Upper lobe of left lung (tissue), 6 donors: ENCODE measurements at regions not wholly inside any gene's neighbourhood (a gene's known extent, or its start where the extent isn't known, plus 50 kb on each side); places are given as distances from the start of the nearest gene placed in this dataset.

Experiments used
- ATAC-seq, 2 donors: fragments of 200-7000 bp; cut with Tn5 transposase; one replicate each; pipeline ENCODE4 v1.9.1; 2022; ENCODE audit warnings: mild to moderate bottlenecking in 2 of 2, moderate library complexity in 2 of 2; ENCODE audit not compliant: low FRiP score in 2 of 2
- DNase-seq, 2 donors: peaks; one replicate each; pipeline ENCODE4 v3.0.0-alpha.2; 2019 to 2020
- H3K27ac ChIP-seq, 4 donors: fragments of 200-600 bp; sonication (generic); one replicate each; pipeline ENCODE4 v1.5.1; 2016 to 2019
- H3K27me3 ChIP-seq, 4 donors: fragments of 200-600 bp; sonication (generic); one replicate each; pipeline ENCODE4 v1.5.1; 2017 to 2019
- H3K36me3 ChIP-seq, 4 donors: fragments of 200-600 bp; sonication (generic); one replicate each; pipeline ENCODE4 v1.5.1; 2016 to 2019
- H3K4me1 ChIP-seq, 4 donors: fragments of 200-600 bp; sonication (generic); one replicate each; pipeline ENCODE4 v1.5.1; 2018 to 2019
- H3K4me3 ChIP-seq, 4 donors: fragments of 200-600 bp; sonication (generic); one replicate each; pipeline ENCODE4 v1.5.1; 2017 to 2019; ENCODE audit warnings: mild to moderate bottlenecking in 2 of 4, moderate library complexity in 1 of 4
- H3K9me3 ChIP-seq, 4 donors: fragments of 200-600 bp; sonication (generic); one replicate each; pipeline ENCODE4 v1.5.1; 2018 to 2019
- EP300 ChIP-seq, 4 donors: sonication (generic); formaldehyde crosslinking; IDR thresholded peaks; one replicate each; pipeline ENCODE4 v1.5.1; 2017; ENCODE audit warnings: antibody characterized with exemption in 4 of 4, control low read depth in 2 of 4
- POLR2A ChIP-seq, 4 donors: fragments of 450-650 bp; IDR thresholded peaks; one replicate each; pipeline ENCODE4 v1.5.1; 2016 to 2017; ENCODE audit warnings: antibody characterized with exemption in 4 of 4, mild to moderate bottlenecking in 2 of 4
- POLR2AphosphoS5 ChIP-seq, 2 donors: sonication (generic); formaldehyde crosslinking; IDR thresholded peaks; one replicate each; pipeline ENCODE4 v1.5.1; 2017; ENCODE audit warnings: antibody characterized with exemption in 2 of 2
- WGBS, 2 donors: methylation state at CpG; one replicate each; pipeline ENCODE4 v1.1.5; 2017 to 2018; 5-methylcytosine and 5-hydroxymethylcytosine counted together
- TF ChIP-seq, protein P1 (sequence below), 6 experiments: fragments of 450-650 bp in 4 of 6; fragments of 200-600 bp in 2 of 6; sonication (generic) in 2 of 6; IDR thresholded peaks; one replicate each; pipeline ENCODE4 v1.5.1; 2016 to 2019; ENCODE audit warnings: antibody characterized with exemption in 6 of 6
- donor health status: DM: no; HTN: no; CAD: no; lungs with moderate emphysema.
- donor health status: DM: no; HTN: yes; CAD: no; lungs with severe emphysema.

- DNase-seq = no peak
- Histone ChIP-seq H3K27ac (no peak overlapping the region), H3K4me3 (no peak overlapping the region), H3K27me3 (no peaks in the 10 kb centered on the region), H3K9me3 (no peaks in the 10 kb centered on the region), H3K4me1 (no peaks in the 10 kb centered on the region), H3K36me3 (no peaks in the 10 kb centered on the region)
- no peak for ATAC-seq
- WGBS, 2 donors = 75 to 81% methylated on average over 5 of the region's 5 CpGs
- TF ChIP-seq POLR2AphosphoS5 (IDR thresholded peaks at IDR 0.05) (no peak), POLR2A (IDR thresholded peaks at IDR 0.05) (no peak), EP300 (IDR thresholded peaks at IDR 0.05) (no peak)
Observed at GRCh38 chr4:181595716-181596115, 647.5 kb upstream of the TENM3 start.

DNA sequence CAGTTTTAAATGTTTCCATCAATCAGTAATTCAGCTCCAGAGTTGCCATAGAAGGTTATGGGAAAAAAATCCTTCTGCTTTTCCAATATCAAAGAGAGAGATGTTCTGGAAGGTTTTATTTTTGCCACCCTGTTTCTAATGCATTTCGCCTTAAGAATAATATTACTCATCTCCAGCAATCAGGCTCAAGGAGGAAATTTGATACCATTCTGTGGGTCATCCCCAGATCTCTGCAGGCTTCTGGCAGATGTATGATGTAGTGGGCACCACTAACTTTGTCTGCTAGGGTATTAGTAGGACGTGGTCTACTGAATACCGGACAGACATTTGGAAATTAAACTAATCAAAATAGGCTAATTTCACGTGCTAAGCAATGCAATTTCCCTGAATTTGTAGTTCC lies 645.4 kb upstream of the TENM3 start:
- Histone ChIP-seq H3K27me3 (no peaks in the 10 kb centered on the region), H3K9me3 (no peaks in the 10 kb centered on the region), H3K4me3 (no peak overlapping the region), H3K27ac (no peak overlapping the region), H3K36me3 (no peaks in the 10 kb centered on the region), H3K4me1 (no peaks in the 10 kb centered on the region)
- DNase-seq (no peak), ATAC-seq (no peak)
- 80 to 86% methylated on average over 4 of the region's 4 CpGs for WGBS, 2 donors
- TF ChIP-seq POLR2A (IDR thresholded peaks at IDR 0.05) = no peak
- TF ChIP-seq, protein P1, sequence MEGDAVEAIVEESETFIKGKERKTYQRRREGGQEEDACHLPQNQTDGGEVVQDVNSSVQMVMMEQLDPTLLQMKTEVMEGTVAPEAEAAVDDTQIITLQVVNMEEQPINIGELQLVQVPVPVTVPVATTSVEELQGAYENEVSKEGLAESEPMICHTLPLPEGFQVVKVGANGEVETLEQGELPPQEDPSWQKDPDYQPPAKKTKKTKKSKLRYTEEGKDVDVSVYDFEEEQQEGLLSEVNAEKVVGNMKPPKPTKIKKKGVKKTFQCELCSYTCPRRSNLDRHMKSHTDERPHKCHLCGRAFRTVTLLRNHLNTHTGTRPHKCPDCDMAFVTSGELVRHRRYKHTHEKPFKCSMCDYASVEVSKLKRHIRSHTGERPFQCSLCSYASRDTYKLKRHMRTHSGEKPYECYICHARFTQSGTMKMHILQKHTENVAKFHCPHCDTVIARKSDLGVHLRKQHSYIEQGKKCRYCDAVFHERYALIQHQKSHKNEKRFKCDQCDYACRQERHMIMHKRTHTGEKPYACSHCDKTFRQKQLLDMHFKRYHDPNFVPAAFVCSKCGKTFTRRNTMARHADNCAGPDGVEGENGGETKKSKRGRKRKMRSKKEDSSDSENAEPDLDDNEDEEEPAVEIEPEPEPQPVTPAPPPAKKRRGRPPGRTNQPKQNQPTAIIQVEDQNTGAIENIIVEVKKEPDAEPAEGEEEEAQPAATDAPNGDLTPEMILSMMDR (IDR thresholded peaks at IDR 0.05) = no peak
- TF ChIP-seq POLR2AphosphoS5 (IDR thresholded peaks at IDR 0.05) = no peak
- TF ChIP-seq EP300 (IDR thresholded peaks at IDR 0.05) = no peak

DNA sequence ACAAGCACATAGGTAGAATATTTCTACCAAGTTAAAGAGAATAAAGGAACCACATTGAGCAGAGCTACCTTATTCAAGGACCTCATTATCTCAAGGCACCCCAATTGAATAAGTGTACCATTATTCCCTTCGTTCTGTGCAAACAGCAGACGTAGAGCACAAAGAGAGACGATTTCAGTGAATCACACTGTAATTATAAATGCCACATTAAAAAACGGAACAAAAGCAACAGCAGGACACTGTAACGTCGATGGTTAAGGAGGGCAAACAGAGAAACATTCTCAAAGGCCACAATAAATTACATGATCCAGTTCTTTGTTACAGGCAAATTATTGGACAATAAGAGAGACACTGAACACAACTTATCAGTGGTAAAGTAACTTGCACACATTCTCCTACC lies 644.1 kb upstream of the TENM3 start:
- DNase-seq = no peak
- no peak for ATAC-seq

DNA sequence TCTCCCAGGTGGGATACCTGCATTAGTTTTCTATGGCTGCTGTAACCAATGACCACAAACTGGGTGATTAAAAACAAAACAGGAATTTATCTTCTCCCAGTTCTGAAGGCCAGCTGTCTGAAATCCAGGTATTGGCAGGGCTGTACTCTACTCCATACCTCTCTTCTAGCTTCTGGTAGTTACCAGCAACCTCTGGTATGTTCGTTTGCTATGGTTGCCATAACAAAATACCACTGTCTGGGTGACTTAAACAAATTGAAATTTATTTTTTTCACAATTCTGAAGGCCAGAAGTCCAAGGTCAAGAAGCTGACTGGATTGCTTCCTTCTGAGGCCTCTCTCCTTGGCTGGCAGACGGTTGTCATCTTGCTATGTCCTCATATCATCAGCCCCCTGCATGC lies 642.1 kb upstream of the TENM3 start:
- DNase-seq (no peak), ATAC-seq (no peak)
- Histone ChIP-seq H3K27me3 (no peaks in the 10 kb centered on the region), H3K9me3 (no peaks in the 10 kb centered on the region), H3K4me3 (no peak overlapping the region), H3K27ac (no peak overlapping the region), H3K4me1 (no peaks in the 10 kb centered on the region), H3K36me3 (no peaks in the 10 kb centered on the region)
- 47 to 52% methylated on average over 2 of the region's 2 CpGs for WGBS, 2 donors
- TF ChIP-seq POLR2AphosphoS5 (IDR thresholded peaks at IDR 0.05) = no peak
- TF ChIP-seq, protein P1 (IDR thresholded peaks at IDR 0.05) = no peak
- TF ChIP-seq POLR2A (IDR thresholded peaks at IDR 0.05) = no peak
- no peak for TF ChIP-seq EP300 (IDR thresholded peaks at IDR 0.05)

More for the DNA sequence above, 644.1 kb upstream of the TENM3 start:
- no peak overlapping the region for H3K4me3 ChIP-seq
- H3K36me3 ChIP-seq = no peaks in the 10 kb centered on the region
- H3K4me1 ChIP-seq = no peaks in the 10 kb centered on the region
- WGBS, 2 donors = 68 to 70% methylated on average over 6 of the region's 6 CpGs
- no peak overlapping the region for H3K27ac ChIP-seq
- no peaks in the 10 kb centered on the region for H3K9me3 ChIP-seq
- TF ChIP-seq EP300 (IDR thresholded peaks at IDR 0.05) = no peak
- no peak for TF ChIP-seq POLR2A (IDR thresholded peaks at IDR 0.05)
- no peak for TF ChIP-seq POLR2AphosphoS5 (IDR thresholded peaks at IDR 0.05)
- TF ChIP-seq, protein P1 (IDR thresholded peaks at IDR 0.05) = no peak
- H3K27me3 ChIP-seq = no peaks in the 10 kb centered on the region

DNA sequence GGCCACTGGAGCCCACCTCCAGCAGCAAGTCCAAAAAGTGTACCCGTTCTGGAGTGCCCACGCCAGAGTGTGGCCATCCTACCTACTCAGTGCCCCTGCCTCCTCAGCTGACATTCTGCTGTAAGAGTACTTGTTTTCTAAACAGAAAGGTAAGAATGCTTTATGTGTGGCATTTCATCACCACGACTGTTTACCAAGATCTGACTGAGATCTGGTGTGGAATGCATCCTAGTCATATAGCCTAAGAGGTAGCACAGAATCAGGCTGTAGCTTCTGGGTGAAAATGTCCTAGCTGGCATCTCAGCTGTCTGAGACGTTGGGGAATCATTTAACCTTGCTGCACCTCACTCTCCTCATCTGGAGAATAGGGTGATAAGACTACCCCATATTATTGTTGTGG lies 638.7 kb upstream of the TENM3 start:
- Histone ChIP-seq H3K27ac (no peak overlapping the region), H3K4me3 (no peak overlapping the region), H3K9me3 (no peaks in the 10 kb centered on the region), H3K36me3 (no peaks in the 10 kb centered on the region), H3K4me1 (no peaks in the 10 kb centered on the region), H3K27me3 (no peaks in the 10 kb centered on the region)
- ATAC-seq = no peak
- TF ChIP-seq, protein P1 (IDR thresholded peaks at IDR 0.05) = no peak
- TF ChIP-seq EP300 (IDR thresholded peaks at IDR 0.05) = no peak
- no peak for TF ChIP-seq POLR2AphosphoS5 (IDR thresholded peaks at IDR 0.05)
- no peak for TF ChIP-seq POLR2A (IDR thresholded peaks at IDR 0.05)
- 72 to 82% methylated on average over 4 of the region's 4 CpGs for WGBS, 2 donors
- DNase-seq = no peak
